CD14-positive monocyte (primary cell): ENCODE measurements at regions not wholly inside any gene's neighbourhood (a gene's known extent, or its start where the extent isn't known, plus 50 kb on each side); places are given as distances from the start of the nearest gene placed in this dataset.

Experiments used
- DNase-seq, 3 donors: peaks; one replicate each; pipeline ENCODE4 v3.0.0-alpha.2; 2011 to 2022
- H2AFZ ChIP-seq: 2 replicates; pipeline ENCODE4 v1.6.0; 2012; ENCODE audit warnings: mild to moderate bottlenecking, low read depth, low read length, inconsistent platforms; ENCODE audit not compliant: insufficient read depth, poor library complexity, severe bottlenecking
- H3K27ac ChIP-seq, 2 donors: 1 replicate in 1 of 2; 2 replicates in 1 of 2; pipeline ENCODE4 v1.5.1; 2012 to 2013; ENCODE audit warnings: low read length in 2 of 2, control low read depth in 1 of 2, inconsistent platforms in 1 of 2, low read depth in 1 of 2, mild to moderate bottlenecking in 1 of 2
- H3K27me3 ChIP-seq, 2 donors: one replicate each; pipeline versions ENCODE4 v1.6.0 to v1.6.1; 2011 to 2013; ENCODE audit warnings: low read length in 2 of 2; ENCODE audit not compliant: control insufficient read depth in 2 of 2, insufficient read depth in 2 of 2
- H3K36me3 ChIP-seq, 2 donors: replicated peaks in 1 of 2; 1 replicate in 1 of 2; 2 replicates in 1 of 2; pipeline versions ENCODE4 v1.5.1 to v1.6.1; 2012 to 2013; ENCODE audit warnings: low read length in 2 of 2, control low read depth in 1 of 2, inconsistent platforms in 1 of 2, mild to moderate bottlenecking in 1 of 2; ENCODE audit not compliant: insufficient read depth in 2 of 2, control insufficient read depth in 1 of 2
- H3K4me1 ChIP-seq, 2 donors: 1 replicate in 1 of 2; 2 replicates in 1 of 2; pipeline versions ENCODE4 v1.5.1 to v1.6.1; 2012 to 2013; ENCODE audit warnings: low read length in 2 of 2, control low read depth in 1 of 2, inconsistent platforms in 1 of 2, mild to moderate bottlenecking in 1 of 2, moderate library complexity in 1 of 2; ENCODE audit not compliant: insufficient read depth in 2 of 2, control insufficient read depth in 1 of 2
- H3K4me2 ChIP-seq: replicated peaks from 2 replicates; pipeline ENCODE3; 2012; ENCODE audit warnings: low read length, moderate library complexity, mild to moderate bottlenecking; ENCODE audit not compliant: poor library complexity, severe bottlenecking; ENCODE audit errors: extremely low read depth
- H3K4me3 ChIP-seq, 3 experiments: fragments of 200-600 bp in 1 of 3; sonication (generic) in 1 of 3; replicated peaks in 1 of 3; 1 replicate in 2 of 3; 2 replicates in 1 of 3; pipeline ENCODE4 v1.5.1; 2011 to 2013; ENCODE audit warnings: low read length in 3 of 3, mild to moderate bottlenecking in 3 of 3, control low read depth in 2 of 3, low read depth in 2 of 3, inconsistent platforms in 1 of 3, moderate library complexity in 1 of 3
- H3K79me2 ChIP-seq: 2 replicates; pipeline ENCODE4 v1.6.0; 2012; ENCODE audit warnings: mild to moderate bottlenecking, control low read depth, inconsistent platforms, low read length, moderate library complexity; ENCODE audit not compliant: insufficient read depth
- H3K9ac ChIP-seq: 2 replicates; pipeline ENCODE4 v1.6.0; 2017; ENCODE audit warnings: low read length, mild to moderate bottlenecking; ENCODE audit not compliant: insufficient read depth, poor library complexity, severe bottlenecking
- H3K9me3 ChIP-seq, 2 donors: replicated peaks in 1 of 2; 1 replicate in 1 of 2; 2 replicates in 1 of 2; pipeline versions ENCODE4 v1.5.1 to v1.6.1; 2012 to 2013; ENCODE audit warnings: low read length in 2 of 2, control low read depth in 1 of 2; ENCODE audit not compliant: control insufficient read depth in 1 of 2, insufficient read depth in 1 of 2
- H4K20me1 ChIP-seq: 2 replicates; pipeline ENCODE4 v1.6.0; 2012; ENCODE audit warnings: mild to moderate bottlenecking, low read length, control low read depth, moderate library complexity; ENCODE audit not compliant: insufficient read depth
- H3K27ac Mint-ChIP-seq, 7 donors: one replicate each; pipeline ENCODE4 v1.8.0; 2020; ENCODE audit warnings: mild to moderate bottlenecking in 7 of 7, mixed read lengths in 7 of 7, moderate library complexity in 6 of 7, inconsistent platforms in 2 of 7
- H3K27me3 Mint-ChIP-seq, 3 donors: one replicate each; pipeline ENCODE4 v1.8.0; 2021 to 2022; ENCODE audit warnings: low read depth in 3 of 3, mild to moderate bottlenecking in 3 of 3, mixed read lengths in 3 of 3, moderate library complexity in 3 of 3, inconsistent platforms in 1 of 3
- H3K36me3 Mint-ChIP-seq, 2 donors: one replicate each; pipeline ENCODE4 v1.8.0; 2020; ENCODE audit warnings: mixed read lengths in 2 of 2, inconsistent platforms in 1 of 2, mild to moderate bottlenecking in 1 of 2
- H3K4me1 Mint-ChIP-seq: one replicate; pipeline ENCODE4 v1.8.0; 2020; ENCODE audit warnings: mild to moderate bottlenecking, mixed read lengths
- H3K4me3 Mint-ChIP-seq, 2 donors: one replicate each; pipeline ENCODE4 v1.8.0; 2020; ENCODE audit warnings: mild to moderate bottlenecking in 2 of 2, mixed read lengths in 2 of 2, moderate library complexity in 1 of 2
- H3K9me3 Mint-ChIP-seq, 7 donors: one replicate each; pipeline ENCODE4 v1.8.0; 2020 to 2022; ENCODE audit warnings: mixed read lengths in 7 of 7, mild to moderate bottlenecking in 6 of 7, moderate library complexity in 6 of 7, inconsistent platforms in 2 of 7
- WGBS: methylation state at CpG from one replicate; pipeline ENCODE4 v1.1.5; 2013; ENCODE audit warnings: missing lambda C conversion rate; ENCODE audit not compliant: insufficient coverage; 5-methylcytosine and 5-hydroxymethylcytosine counted together
- intact Hi-C, 2 donors: fragments of 100-400 bp; cut with micrococcal nuclease; formaldehyde crosslinking; loops; one replicate each; pipeline versions ENCODE4 v1.15.0 to v1.15.1; 2023
- TF ChIP-seq, protein P1 (sequence below): fragments of 200-600 bp; IDR thresholded peaks from one replicate; pipeline ENCODE4 v1.8.0; 2022; ENCODE audit warnings: antibody characterized with exemption, mild to moderate bottlenecking

DNA sequence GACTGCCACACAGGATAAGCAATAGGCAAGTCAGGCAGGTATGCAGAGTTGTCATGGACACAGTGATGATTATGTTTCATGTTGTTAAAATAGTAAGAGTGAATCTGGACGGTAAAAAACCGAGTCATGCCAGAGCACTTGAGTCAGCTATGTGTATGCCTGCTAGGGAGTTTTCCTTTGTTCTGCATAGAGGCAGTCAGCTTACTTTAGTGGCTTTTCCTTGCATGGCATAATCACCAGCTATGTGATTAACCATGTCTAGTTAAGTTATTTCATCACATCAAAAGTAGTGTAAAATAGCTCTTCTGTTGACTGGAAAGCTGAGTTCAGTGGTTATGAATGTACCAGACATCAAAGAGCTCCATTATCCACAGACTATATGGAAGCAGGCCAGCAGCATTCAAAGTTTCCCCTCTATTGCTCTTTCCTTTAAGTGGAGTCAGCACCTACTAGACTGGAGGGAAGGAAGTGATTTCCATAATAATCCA, 989.8 kb downstream of the TLE1 start:
- H2AFZ ChIP-seq = no peak overlapping the region
- H3K4me1 ChIP-seq = no peaks in the 10 kb centered on the region
- H3K9me3 ChIP-seq = no peaks in the 10 kb centered on the region
- no peak overlapping the region for H3K27ac Mint-ChIP-seq
- DNase-seq = no peak
- H3K9ac ChIP-seq = no peak overlapping the region
- no peaks in the 10 kb centered on the region for H3K27me3 Mint-ChIP-seq
- H3K27me3 ChIP-seq = no peaks in the 10 kb centered on the region
- H3K4me2 ChIP-seq = no peak overlapping the region
- H3K4me1 Mint-ChIP-seq = no peaks in the 10 kb centered on the region
- TF ChIP-seq, protein P1, sequence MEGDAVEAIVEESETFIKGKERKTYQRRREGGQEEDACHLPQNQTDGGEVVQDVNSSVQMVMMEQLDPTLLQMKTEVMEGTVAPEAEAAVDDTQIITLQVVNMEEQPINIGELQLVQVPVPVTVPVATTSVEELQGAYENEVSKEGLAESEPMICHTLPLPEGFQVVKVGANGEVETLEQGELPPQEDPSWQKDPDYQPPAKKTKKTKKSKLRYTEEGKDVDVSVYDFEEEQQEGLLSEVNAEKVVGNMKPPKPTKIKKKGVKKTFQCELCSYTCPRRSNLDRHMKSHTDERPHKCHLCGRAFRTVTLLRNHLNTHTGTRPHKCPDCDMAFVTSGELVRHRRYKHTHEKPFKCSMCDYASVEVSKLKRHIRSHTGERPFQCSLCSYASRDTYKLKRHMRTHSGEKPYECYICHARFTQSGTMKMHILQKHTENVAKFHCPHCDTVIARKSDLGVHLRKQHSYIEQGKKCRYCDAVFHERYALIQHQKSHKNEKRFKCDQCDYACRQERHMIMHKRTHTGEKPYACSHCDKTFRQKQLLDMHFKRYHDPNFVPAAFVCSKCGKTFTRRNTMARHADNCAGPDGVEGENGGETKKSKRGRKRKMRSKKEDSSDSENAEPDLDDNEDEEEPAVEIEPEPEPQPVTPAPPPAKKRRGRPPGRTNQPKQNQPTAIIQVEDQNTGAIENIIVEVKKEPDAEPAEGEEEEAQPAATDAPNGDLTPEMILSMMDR = no peak
- no peak overlapping the region for H3K4me3 ChIP-seq
- no peaks in the 10 kb centered on the region for H4K20me1 ChIP-seq
- no peak overlapping the region for H3K4me3 Mint-ChIP-seq
- no peak overlapping the region for H3K27ac ChIP-seq
- H3K79me2 ChIP-seq = no peaks in the 10 kb centered on the region
- peaks cover 0 to 3% (median 0%) of the 10 kb centered on the region in 7 donors for H3K9me3 Mint-ChIP-seq
- WGBS = 75% methylated on average over 2 of the region's 2 CpGs
- H3K36me3 Mint-ChIP-seq = no peaks in the 10 kb centered on the region
- intact Hi-C loops = no loop called here
- no peaks in the 10 kb centered on the region for H3K36me3 ChIP-seq

DNA sequence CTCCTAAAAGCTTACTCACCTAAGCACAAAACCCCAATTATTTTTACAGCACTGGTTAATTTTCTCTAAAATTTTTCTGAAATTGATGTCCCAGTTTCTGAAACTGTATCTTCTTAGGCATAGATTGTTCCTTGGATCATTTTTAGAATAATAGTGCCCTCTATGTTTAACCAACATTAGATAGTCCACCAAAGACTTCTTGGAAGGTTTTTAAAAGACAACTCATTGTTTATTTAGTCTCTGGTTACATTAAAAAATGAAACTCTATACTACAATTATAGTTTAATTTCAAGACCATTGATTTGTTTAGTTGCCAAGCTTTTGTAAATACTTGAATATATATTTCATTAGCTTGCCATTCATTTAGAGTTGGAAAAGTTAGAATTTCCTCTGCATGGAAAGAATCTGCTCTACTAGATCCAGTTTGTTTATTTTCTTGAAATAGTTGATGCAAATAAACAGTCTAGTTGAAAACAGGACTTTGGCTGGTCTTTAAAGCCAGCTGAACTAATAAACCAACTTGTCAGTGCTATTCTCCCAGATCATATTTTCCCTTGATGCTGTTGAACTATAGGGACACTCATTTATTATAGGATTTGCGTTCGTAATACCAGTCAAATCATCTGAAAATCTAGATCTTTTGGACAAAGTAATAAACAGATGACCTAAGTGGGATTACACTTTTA, 990.5 kb downstream of the TLE1 start:
- Histone ChIP-seq H3K9ac (no peak overlapping the region), H3K79me2 (no peaks in the 10 kb centered on the region), H3K9me3 (no peaks in the 10 kb centered on the region), H3K4me3 (no peak overlapping the region), H4K20me1 (no peaks in the 10 kb centered on the region), H3K4me2 (no peak overlapping the region), H3K27ac (no peak overlapping the region), H3K36me3 (no peaks in the 10 kb centered on the region), H3K4me1 (no peaks in the 10 kb centered on the region), H3K27me3 (no peaks in the 10 kb centered on the region), H2AFZ (no peak overlapping the region)
- no peak overlapping the region for H3K27ac Mint-ChIP-seq
- WGBS = no CpG with 5 or more reads among the region's 2 CpGs
- TF ChIP-seq, protein P1 = no peak
- peaks cover 0 to 3% (median 1%) of the 10 kb centered on the region in 7 donors for H3K9me3 Mint-ChIP-seq
- no peak overlapping the region for H3K4me3 Mint-ChIP-seq
- no peaks in the 10 kb centered on the region for H3K36me3 Mint-ChIP-seq
- H3K27me3 Mint-ChIP-seq = no peaks in the 10 kb centered on the region
- DNase-seq = no peak
- intact Hi-C loops = no loop called here
- no peaks in the 10 kb centered on the region for H3K4me1 Mint-ChIP-seq
